Sigmoid colon (tissue), 6 donors: ENCODE measurements at regions not wholly inside any gene's neighbourhood (a gene's known extent, or its start where the extent isn't known, plus 50 kb on each side); places are given as distances from the start of the nearest gene placed in this dataset.

Experiments used
- DNase-seq: peaks from one replicate; pipeline ENCODE4 v3.0.0-alpha.2; 2019
- H3K27ac ChIP-seq, 4 donors: fragments of 200-600 bp; sonication (generic); one replicate each; pipeline ENCODE4 v1.5.1; 2016 to 2019; ENCODE audit warnings: mild to moderate bottlenecking in 1 of 4
- H3K27me3 ChIP-seq, 3 donors: fragments of 200-600 bp; sonication (generic); one replicate each; pipeline ENCODE4 v1.5.1; 2019; ENCODE audit warnings: mild to moderate bottlenecking in 1 of 3
- H3K36me3 ChIP-seq, 4 donors: fragments of 200-600 bp; sonication (generic); one replicate each; pipeline ENCODE4 v1.5.1; 2016 to 2019
- H3K4me1 ChIP-seq, 4 donors: fragments of 200-600 bp; sonication (generic); one replicate each; pipeline ENCODE4 v1.5.1; 2017 to 2019
- H3K4me3 ChIP-seq, 4 donors: fragments of 200-600 bp; sonication (generic); one replicate each; pipeline ENCODE4 v1.5.1; 2017 to 2019; ENCODE audit warnings: mild to moderate bottlenecking in 2 of 4, moderate library complexity in 1 of 4
- H3K9me3 ChIP-seq, 4 donors: fragments of 200-600 bp in 3 of 4; sonication (generic) in 3 of 4; one replicate each; pipeline versions ENCODE4 v1.5.1 to v1.6.1; 2013 to 2019
- CTCF ChIP-seq, 4 experiments: fragments of 450-650 bp in 3 of 4; fragments of 200-600 bp in 1 of 4; IDR thresholded peaks; one replicate each; pipeline ENCODE4 v1.5.1; 2016 to 2019; ENCODE audit warnings: antibody characterized with exemption in 4 of 4, mild to moderate bottlenecking in 3 of 4, moderate library complexity in 2 of 4
- EP300 ChIP-seq, 4 donors: sonication (generic); formaldehyde crosslinking; IDR thresholded peaks; one replicate each; pipeline ENCODE4 v1.6.1; 2017; ENCODE audit warnings: antibody characterized with exemption in 4 of 4
- POLR2A ChIP-seq, 2 donors: fragments of 450-650 bp; IDR thresholded peaks; one replicate each; pipeline ENCODE4 v1.6.1; 2016; ENCODE audit warnings: antibody characterized with exemption in 2 of 2, mild to moderate bottlenecking in 2 of 2, moderate library complexity in 2 of 2
- POLR2AphosphoS5 ChIP-seq, 4 donors: sonication (generic); formaldehyde crosslinking; IDR thresholded peaks; one replicate each; pipeline ENCODE4 v1.6.1; 2017; ENCODE audit warnings: antibody characterized with exemption in 4 of 4
- WGBS, 2 donors: extraction: QIAGEN DNeasy Blood & Tissue Kit; methylation state at CpG; one replicate each; pipeline ENCODE4 v1.1.7; 2013; 5-methylcytosine and 5-hydroxymethylcytosine counted together
- intact Hi-C: fragments of 100-400 bp; cut with DNase I; formaldehyde crosslinking; loops from one replicate; pipeline ENCODE4 v1.15.1; 2023
- donor health status: healthy with polysubstance abuse.
- donor health status: healthy.

- H3K27me3 ChIP-seq: no peaks in the 10 kb centered on the region
- H3K36me3 ChIP-seq: no peaks in the 10 kb centered on the region
- TF ChIP-seq EP300 (IDR thresholded peaks at IDR 0.05): no peak
- no peak for TF ChIP-seq CTCF (IDR thresholded peaks at IDR 0.05)
- no peak for TF ChIP-seq POLR2AphosphoS5 (IDR thresholded peaks at IDR 0.05)
- no peak for TF ChIP-seq POLR2A (IDR thresholded peaks at IDR 0.05)
- H3K27ac ChIP-seq: no peak overlapping the region
- no peaks in the 10 kb centered on the region for H3K4me1 ChIP-seq
- intact Hi-C loops: no loop called here
- no peak for DNase-seq
- 89 to 92% methylated on average over 3 of the region's 3 CpGs for WGBS, 2 donors
- H3K4me3 ChIP-seq: no peak overlapping the region
- H3K9me3 ChIP-seq: peaks cover 0 to 6% (median 0%) of the 10 kb centered on the region in 4 donors
Observed at GRCh38 chr10:105359708-105360107, 718.6 kb downstream of the SORCS3 start.

DNA sequence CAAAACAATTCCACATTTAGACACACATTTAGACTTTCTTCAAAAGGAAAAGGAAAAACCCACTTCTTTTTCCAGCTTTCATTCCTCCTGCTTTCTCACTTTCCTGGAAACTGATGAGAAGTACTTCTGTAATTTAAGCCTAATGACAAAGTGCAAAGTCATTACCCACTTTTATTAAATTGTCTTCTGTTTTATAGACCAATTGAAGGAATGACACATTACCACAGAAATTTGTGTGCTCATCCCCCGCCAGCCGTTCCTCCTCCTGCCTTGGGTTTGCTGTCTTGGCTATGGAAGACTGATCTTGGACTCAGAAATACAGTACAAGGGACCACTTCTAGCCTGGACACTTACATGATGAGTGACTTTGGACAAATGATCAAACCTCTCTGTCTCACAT lies 717.8 kb downstream of the SORCS3 start:
- Histone ChIP-seq H3K4me1 (no peaks in the 10 kb centered on the region), H3K4me3 (no peak overlapping the region), H3K27me3 (no peaks in the 10 kb centered on the region), H3K27ac (no peak overlapping the region), H3K9me3 (peaks cover 0 to 6% (median 0%) of the 10 kb centered on the region in 4 donors), H3K36me3 (no peaks in the 10 kb centered on the region)
- TF ChIP-seq CTCF (IDR thresholded peaks at IDR 0.05): no peak
- no peak for TF ChIP-seq POLR2AphosphoS5 (IDR thresholded peaks at IDR 0.05)
- no peak for TF ChIP-seq POLR2A (IDR thresholded peaks at IDR 0.05)
- no peak for TF ChIP-seq EP300 (IDR thresholded peaks at IDR 0.05)
- 86 to 91% methylated on average over 2 of the region's 2 CpGs for WGBS, 2 donors
- intact Hi-C loops: no loop called here
- DNase-seq: no peak

- intact Hi-C loops: no loop called here
- Histone ChIP-seq H3K36me3 (no peaks in the 10 kb centered on the region), H3K27ac (no peak overlapping the region), H3K9me3 (peaks cover 0 to 3% (median 0%) of the 10 kb centered on the region in 4 donors), H3K4me1 (no peaks in the 10 kb centered on the region), H3K4me3 (no peak overlapping the region), H3K27me3 (no peaks in the 10 kb centered on the region)
- DNase-seq: no peak
- WGBS, 2 donors: 77 to 80% methylated on average over 2 of the region's 2 CpGs
- no peak for TF ChIP-seq EP300 (IDR thresholded peaks at IDR 0.05)
- no peak for TF ChIP-seq CTCF (IDR thresholded peaks at IDR 0.05)
- TF ChIP-seq POLR2A (IDR thresholded peaks at IDR 0.05): no peak
- no peak for TF ChIP-seq POLR2AphosphoS5 (IDR thresholded peaks at IDR 0.05)
Observed at GRCh38 chr10:105356626-105357025, 715.5 kb downstream of the SORCS3 start.

DNA sequence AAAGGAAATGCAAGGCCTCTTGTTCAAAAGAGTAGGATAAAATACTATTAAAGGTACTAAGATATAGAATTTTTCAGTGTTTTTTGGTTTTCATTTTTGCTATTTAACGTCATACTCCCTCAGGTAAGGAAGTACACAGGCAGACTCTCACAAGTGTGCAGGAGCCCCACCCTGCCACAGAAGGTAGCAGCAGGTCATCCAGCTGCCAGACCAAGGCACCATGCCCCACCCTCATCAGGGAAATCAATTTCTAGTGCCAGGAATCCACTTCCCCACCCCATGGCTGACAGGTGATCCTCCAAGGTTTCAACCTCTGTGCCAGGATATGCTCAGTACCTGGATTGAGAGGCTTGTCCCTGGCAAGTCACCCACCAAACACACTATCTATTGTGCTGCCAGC lies 712.9 kb downstream of the SORCS3 start:
- DNase-seq: no peak
- H3K4me3 ChIP-seq: no peak overlapping the region
- H3K4me1 ChIP-seq: no peaks in the 10 kb centered on the region
- no peak overlapping the region for H3K27ac ChIP-seq
- TF ChIP-seq CTCF (IDR thresholded peaks at IDR 0.05) (no peak), EP300 (IDR thresholded peaks at IDR 0.05) (no peak), POLR2A (IDR thresholded peaks at IDR 0.05) (no peak), POLR2AphosphoS5 (IDR thresholded peaks at IDR 0.05) (no peak)
- intact Hi-C loops: no loop called here
- H3K27me3 ChIP-seq: no peaks in the 10 kb centered on the region
- no peaks in the 10 kb centered on the region for H3K36me3 ChIP-seq
- no peaks in the 10 kb centered on the region for H3K9me3 ChIP-seq
- WGBS, 2 donors: 26 to 73% methylated on average over 1 of the region's 1 CpG

DNA sequence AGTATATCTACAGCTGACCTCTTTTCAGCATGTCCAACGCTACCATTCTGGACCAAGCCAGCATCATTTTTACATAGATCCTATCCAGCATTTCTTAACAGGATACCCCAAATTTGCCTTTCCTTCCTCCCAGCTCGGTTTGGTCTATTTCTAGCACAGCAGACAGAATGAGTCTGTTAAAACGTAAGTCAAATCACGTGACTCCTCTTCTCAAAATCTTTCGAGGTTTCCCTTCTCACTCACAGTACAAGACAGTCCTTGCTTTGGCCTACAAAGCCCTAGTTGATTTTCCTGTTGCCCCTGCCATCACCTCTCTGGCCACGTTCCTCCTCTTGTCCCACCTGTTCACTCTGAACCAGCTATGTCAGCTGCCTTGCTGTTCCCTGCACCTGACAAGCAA lies 711.7 kb downstream of the SORCS3 start:
- Histone ChIP-seq H3K4me1 (no peaks in the 10 kb centered on the region), H3K4me3 (no peak overlapping the region), H3K27me3 (no peaks in the 10 kb centered on the region), H3K27ac (no peak overlapping the region), H3K9me3 (no peaks in the 10 kb centered on the region), H3K36me3 (no peaks in the 10 kb centered on the region)
- TF ChIP-seq POLR2A (IDR thresholded peaks at IDR 0.05) (no peak), CTCF (IDR thresholded peaks at IDR 0.05) (no peak)
- 67 to 88% methylated on average over 6 of the region's 6 CpGs for WGBS, 2 donors
- intact Hi-C loops: no loop called here
- no peak for DNase-seq
